HepG2 (cell line): ENCODE measurements at regions not wholly inside any gene's neighbourhood (a gene's known extent, or its start where the extent isn't known, plus 50 kb on each side); places are given as distances from the start of the nearest gene placed in this dataset.

Experiments
- ARID5B ChIP-seq: IDR thresholded peaks from 2 replicates; pipeline ENCODE4 v1.4.0; 2020; ENCODE audit warnings: mild to moderate bottlenecking, missing genetic modification reagents
- ATF3 ChIP-seq: sonication (generic); formaldehyde crosslinking; IDR thresholded peaks from 2 replicates; pipeline ENCODE4 v1.4.0; 2020; ENCODE audit warnings: missing genetic modification reagents
- KMT2A ChIP-seq: sonication (generic); formaldehyde crosslinking; IDR thresholded peaks from 2 replicates; pipeline ENCODE4 v1.4.0; 2020; ENCODE audit warnings: missing genetic modification reagents
- MEF2D ChIP-seq: sonication (generic); formaldehyde crosslinking; IDR thresholded peaks from 2 replicates; pipeline ENCODE4 v1.5.1; 2020; ENCODE audit warnings: mild to moderate bottlenecking, missing genetic modification reagents
- MLLT10 ChIP-seq: sonication (generic); formaldehyde crosslinking; IDR thresholded peaks from 2 replicates; pipeline ENCODE4 v1.4.0; 2020; ENCODE audit warnings: missing genetic modification reagents
- MXD4 ChIP-seq: IDR thresholded peaks from 2 replicates; pipeline ENCODE4 v1.6.1; 2016; ENCODE audit warnings: mild to moderate bottlenecking, missing biosample characterization, missing genetic modification reagents
- NCOA5 ChIP-seq: sonication (generic); formaldehyde crosslinking; IDR thresholded peaks from 2 replicates; pipeline ENCODE4 v1.4.0; 2020; ENCODE audit warnings: missing genetic modification reagents
- PAWR ChIP-seq: sonication (generic); formaldehyde crosslinking; IDR thresholded peaks from 2 replicates; pipeline ENCODE4 v1.4.0; 2020; ENCODE audit warnings: missing genetic modification reagents, mild to moderate bottlenecking, borderline replicate concordance
- PAX8 ChIP-seq: sonication (generic); formaldehyde crosslinking; IDR thresholded peaks from 2 replicates; pipeline ENCODE4 v1.8.0; 2022; ENCODE audit warnings: mild to moderate bottlenecking, missing genetic modification reagents, borderline replicate concordance
- PHF8 ChIP-seq: sonication (generic); formaldehyde crosslinking; IDR thresholded peaks from 2 replicates; pipeline ENCODE4 v1.5.0; 2020; ENCODE audit warnings: missing genetic modification reagents
- POLR2A ChIP-seq, 2 experiments: IDR thresholded peaks; 2 replicates each; pipeline ENCODE4 v1.6.1; 2011; ENCODE audit warnings: low read depth in 2 of 2, low read length in 2 of 2, mild to moderate bottlenecking in 1 of 2, moderate library complexity in 1 of 2; ENCODE audit not compliant: insufficient read depth in 1 of 2
- RELA ChIP-seq: sonication (generic); formaldehyde crosslinking; IDR thresholded peaks from 2 replicates; pipeline ENCODE4 v1.4.0; 2020; ENCODE audit warnings: missing genetic modification reagents
- SRSF4 ChIP-seq: fragments of 200-400 bp; formaldehyde crosslinking; IDR thresholded peaks from one replicate; pipeline ENCODE4 v1.6.1; 2018; ENCODE audit warnings: mild to moderate bottlenecking, low read depth, low read length, moderate library complexity; ENCODE audit not compliant: poor library complexity, severe bottlenecking
- TBP ChIP-seq: sonication (generic); formaldehyde crosslinking; IDR thresholded peaks from 2 replicates; pipeline ENCODE4 v1.5.0; 2020; ENCODE audit warnings: missing genetic modification reagents
- ZBTB46 ChIP-seq: sonication (generic); formaldehyde crosslinking; IDR thresholded peaks from 2 replicates; pipeline ENCODE4 v1.4.0; 2020; ENCODE audit warnings: mild to moderate bottlenecking, missing genetic modification reagents, borderline replicate concordance
- ZFP41 ChIP-seq: sonication (generic); formaldehyde crosslinking; IDR thresholded peaks from 2 replicates; pipeline ENCODE4 v1.4.0; 2020; ENCODE audit warnings: mild to moderate bottlenecking, missing genetic modification reagents, borderline replicate concordance
- ZNF138 ChIP-seq: sonication (generic); formaldehyde crosslinking; IDR thresholded peaks from 2 replicates; pipeline ENCODE4 v1.5.0; 2020; ENCODE audit warnings: mild to moderate bottlenecking, low read depth, missing genetic modification reagents
- ZNF569 ChIP-seq: sonication (generic); formaldehyde crosslinking; IDR thresholded peaks from 2 replicates; pipeline ENCODE4 v1.5.0; 2020; ENCODE audit warnings: mild to moderate bottlenecking, missing genetic modification reagents, moderate library complexity, borderline replicate concordance
- ZNF607 ChIP-seq: sonication (generic); formaldehyde crosslinking; IDR thresholded peaks from 2 replicates; pipeline ENCODE4 v1.5.1; 2020; ENCODE audit warnings: missing genetic modification reagents, mild to moderate bottlenecking, borderline replicate concordance
- ZNF816 ChIP-seq: sonication (generic); formaldehyde crosslinking; IDR thresholded peaks from 2 replicates; pipeline ENCODE4 v1.8.0; 2022; ENCODE audit warnings: missing genetic modification reagents, mild to moderate bottlenecking, borderline replicate concordance
- ZNF83 ChIP-seq: sonication (generic); formaldehyde crosslinking; IDR thresholded peaks from 2 replicates; pipeline ENCODE4 v1.4.0; 2020; ENCODE audit warnings: missing genetic modification reagents, mild to moderate bottlenecking, borderline replicate concordance
- ZSCAN31 ChIP-seq: sonication (generic); formaldehyde crosslinking; IDR thresholded peaks from 2 replicates; pipeline ENCODE4 v1.5.0; 2020; ENCODE audit warnings: low read depth, mild to moderate bottlenecking, missing genetic modification reagents
- ZXDC ChIP-seq: sonication (generic); formaldehyde crosslinking; IDR thresholded peaks from 2 replicates; pipeline ENCODE4 v1.5.0; 2020; ENCODE audit warnings: mild to moderate bottlenecking, missing genetic modification reagents

- TF ChIP-seq ZBTB46 (CRISPR knock-in tag) (no peak), MEF2D (no peak), TBP (no peak), ZNF138 (no peak), RELA (CRISPR knock-in tag) (no peak), KMT2A (no peak), ZNF83 (CRISPR knock-in tag) (no peak), ZNF569 (CRISPR knock-in tag) (no peak), PHF8 (CRISPR knock-in tag) (no peak), ATF3 (CRISPR knock-in tag) (no peak), ZSCAN31 (CRISPR knock-in tag) (no peak), POLR2A (IDR thresholded peaks at IDR 0.05; ENCODE audit: insufficient read depth in 1 of 2, low read depth in 2 of 2, low read length in 2 of 2) (no peak), MLLT10 (no peak), ARID5B (CRISPR knock-in tag) (peak; percentile 23; the same call in 1 of the 2 replicates), ZXDC (CRISPR knock-in tag) (no peak), MXD4 (CRISPR knock-in tag) (no peak), ZNF816 (CRISPR knock-in tag) (no peak), ZFP41 (CRISPR knock-in tag) (no peak), PAX8 (CRISPR knock-in tag) (no peak), PAWR (CRISPR knock-in tag) (no peak), SRSF4 (no peak), NCOA5 (no peak), ZNF607 (CRISPR knock-in tag) (no peak)
These were observed 96.2 kb upstream of the BTN3A2 start (continued) for GRCh38 chr6:26268659-26269402.
